PC-9 (cell line): ENCODE measurements at regions not wholly inside any gene's neighbourhood (a gene's known extent, or its start where the extent isn't known, plus 50 kb on each side); places are given as distances from the start of the nearest gene placed in this dataset.

Experiments used
- EZH2 ChIP-seq: fragments of 200-600 bp; sonication (generic); IDR thresholded peaks from 2 replicates; pipeline ENCODE4 v1.8.0; 2017; ENCODE audit warnings: antibody characterized with exemption, low read depth
- TF ChIP-seq, protein P1 (sequence below): fragments of 200-600 bp; sonication (generic); conservative IDR thresholded peaks from 2 replicates; pipeline ENCODE4 v1.6.1; 2017; ENCODE audit warnings: mixed run types, antibody characterized with exemption, mild to moderate bottlenecking, moderate library complexity

GRCh38 chrY:15624370-15624769, 1100.0 kb downstream of the NLGN4Y start:
- TF ChIP-seq, protein P1, sequence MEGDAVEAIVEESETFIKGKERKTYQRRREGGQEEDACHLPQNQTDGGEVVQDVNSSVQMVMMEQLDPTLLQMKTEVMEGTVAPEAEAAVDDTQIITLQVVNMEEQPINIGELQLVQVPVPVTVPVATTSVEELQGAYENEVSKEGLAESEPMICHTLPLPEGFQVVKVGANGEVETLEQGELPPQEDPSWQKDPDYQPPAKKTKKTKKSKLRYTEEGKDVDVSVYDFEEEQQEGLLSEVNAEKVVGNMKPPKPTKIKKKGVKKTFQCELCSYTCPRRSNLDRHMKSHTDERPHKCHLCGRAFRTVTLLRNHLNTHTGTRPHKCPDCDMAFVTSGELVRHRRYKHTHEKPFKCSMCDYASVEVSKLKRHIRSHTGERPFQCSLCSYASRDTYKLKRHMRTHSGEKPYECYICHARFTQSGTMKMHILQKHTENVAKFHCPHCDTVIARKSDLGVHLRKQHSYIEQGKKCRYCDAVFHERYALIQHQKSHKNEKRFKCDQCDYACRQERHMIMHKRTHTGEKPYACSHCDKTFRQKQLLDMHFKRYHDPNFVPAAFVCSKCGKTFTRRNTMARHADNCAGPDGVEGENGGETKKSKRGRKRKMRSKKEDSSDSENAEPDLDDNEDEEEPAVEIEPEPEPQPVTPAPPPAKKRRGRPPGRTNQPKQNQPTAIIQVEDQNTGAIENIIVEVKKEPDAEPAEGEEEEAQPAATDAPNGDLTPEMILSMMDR: no peak
- no peak for TF ChIP-seq EZH2
